ENCODE measurements at regions not wholly inside any gene's neighbourhood (a gene's known extent, or its start where the extent isn't known, plus 50 kb on each side); places are given as distances from the start of the nearest gene placed in this dataset.

- in situ Hi-C loops (cut with MboI; ENCODE audit: low sequenced_read_pairs) = loop anchor here (25.0 kb wide), 1 partner anchor 636 kb away; the partner anchor contains the start of gene MECOM
- no peaks in the 10 kb centered on the region; the same call in 1 of the 2 replicates for H3K9me1 ChIP-seq (ENCODE audit: insufficient read depth, low read length)
- no peak overlapping the region for H2AFZ ChIP-seq (replicated peaks; ENCODE audit: low read length, poor library complexity)
- H3K36me3 ChIP-seq (ENCODE audit: control insufficient read depth, insufficient read depth, low read length) = no peaks in the 10 kb centered on the region
- WGBS, 2 experiments (ENCODE audit: extremely low coverage in 2 of 2, insufficient read length in 1 of 2) = no CpG with 5 or more reads among the region's 5 CpGs
- no TSS peak for BruUV-seq (replicated peaks)
- no peak overlapping the region for H3K9ac ChIP-seq (ENCODE audit: low read depth, low read length)
- dilution Hi-C loops (cut with HindIII; ENCODE audit: low sequenced_read_pairs, unreplicated experiment) = no loop called here
- peak overlapping the region; percentile 49 for H2BK5ac ChIP-seq (ENCODE audit: low read depth, low read length, poor library complexity, severe bottlenecking)
- H3K27me3 ChIP-seq (ENCODE audit: control insufficient read depth, insufficient read depth, low read length) = no peaks in the 10 kb centered on the region
- no peak overlapping the region for H2AK5ac ChIP-seq (ENCODE audit: low read depth, low read length)
- no peak overlapping the region for H2AK9ac ChIP-seq (replicated peaks; ENCODE audit: low read depth, low read length, poor library complexity)
- peak; percentile 87 for ATAC-seq (ENCODE audit: low read depth)
- TF ChIP-seq ELK1 (IDR thresholded peaks at IDR 0.05; ENCODE audit: borderline replicate concordance, low read depth, low read length) (no peak), BHLHE40 (IDR thresholded peaks at IDR 0.05; ENCODE audit: low read depth, low read length) (peak; percentile 96), FOS (IDR thresholded peaks at IDR 0.05; ENCODE audit: low read depth, low read length) (peak; percentile 73), POLR2A (IDR thresholded peaks at IDR 0.05; ENCODE audit: low read depth, low read length) (no peak), CEBPB (IDR thresholded peaks at IDR 0.05; ENCODE audit: low read depth, low read length) (peak; percentile 60; the same call in 1 of the 2 replicates)
- POLR2A ChIA-PET (ENCODE audit: unreplicated experiment) = no interaction called here
- no peak overlapping the region for H4K91ac ChIP-seq (ENCODE audit: insufficient read depth, low read depth, low read length)
- peak; percentile 92 for DNase-seq
- H3K18ac ChIP-seq (ENCODE audit: low read depth, low read length) = peak overlapping the region; percentile 60; the same call in 1 of the 2 replicates
- H2BK15ac ChIP-seq (ENCODE audit: low read depth, low read length) = no peak overlapping the region
- H2BK20ac ChIP-seq (ENCODE audit: low read depth, low read length) = no peak overlapping the region
- peak overlapping the region; percentile 8; the same call in 1 of the 2 replicates for H3K4me3 ChIP-seq (ENCODE audit: insufficient read depth, low read depth, low read length)
- H3K4me2 ChIP-seq (ENCODE audit: low read depth, low read length) = peak overlapping the region; percentile 88
- H3K4me1 ChIP-seq (ENCODE audit: control insufficient read depth, insufficient read depth, low read length) = peaks cover 5% of the 10 kb centered on the region
- H4K5ac ChIP-seq (ENCODE audit: low read depth, low read length) = no peak overlapping the region
- H2BK120ac ChIP-seq (ENCODE audit: low read depth, low read length) = peak overlapping the region; percentile 71; the same call in 1 of the 2 replicates
- H3K14ac ChIP-seq (replicated peaks; ENCODE audit: low read depth, low read length) = no peak overlapping the region; the same call in 1 of the 2 replicates
- no peak overlapping the region for H3K4ac ChIP-seq (ENCODE audit: low read depth, low read length)
- CTCF ChIA-PET = interaction anchor here (0.6 kb wide), 2 partner anchors 18 to 741 kb away, joined by 3 read pairs; no protein-coding TSS in a partner anchor
- no peak overlapping the region for H4K8ac ChIP-seq (ENCODE audit: low read depth in 2 of 2, low read length in 2 of 2)
- H3K27ac ChIP-seq (ENCODE audit: insufficient read depth, low read length) = no peak overlapping the region
- intact Hi-C loops (cut with micrococcal nuclease) = no loop called here
- H4K20me1 ChIP-seq (ENCODE audit: insufficient read depth, low read length) = no peaks in the 10 kb centered on the region
- H3K9me3 ChIP-seq (ENCODE audit: control insufficient read depth, insufficient read depth, low read length) = peaks cover 2% of the 10 kb centered on the region; the same call in 1 of the 2 replicates
- no peak overlapping the region for H3K23ac ChIP-seq (ENCODE audit: low read depth, low read length)
- H3K79me1 ChIP-seq (ENCODE audit: low read depth in 1 of 2, low read length in 2 of 2) = no peaks in the 10 kb centered on the region
- no peak overlapping the region for H3K56ac ChIP-seq (ENCODE audit: extremely low read depth, insufficient read depth, low read length)
Measured at GRCh38 chr3:169026543-169027182, 636.8 kb downstream of the MECOM start.
